ENCODE measurements at regions not wholly inside any gene's neighbourhood (a gene's known extent, or its start where the extent isn't known, plus 50 kb on each side); places are given as distances from the start of the nearest gene placed in this dataset.

- Histone ChIP-seq H3K9me3 (replicated peaks in 1 of 2; ENCODE audit: control insufficient read depth in 1 of 2, insufficient read depth in 1 of 2, low read length in 2 of 2) (no peaks in the 10 kb centered on the region), H3K4me1 (ENCODE audit: control insufficient read depth in 1 of 2, insufficient read depth in 2 of 2, low read length in 2 of 2) (no peaks in the 10 kb centered on the region), H3K79me2 (ENCODE audit: insufficient read depth, low read length) (no peaks in the 10 kb centered on the region), H3K27me3 (ENCODE audit: control insufficient read depth in 2 of 2, insufficient read depth in 2 of 2, low read length in 2 of 2) (peaks cover 2 to 7% of the 10 kb centered on the region in 2 donors), H4K20me1 (ENCODE audit: insufficient read depth, low read length) (no peaks in the 10 kb centered on the region), H2AFZ (ENCODE audit: insufficient read depth, low read depth, low read length, poor library complexity, severe bottlenecking) (no peak overlapping the region), H3K4me3 (replicated peaks in 1 of 3; ENCODE audit: low read depth in 2 of 3, low read length in 3 of 3) (no peak overlapping the region), H3K36me3 (replicated peaks in 1 of 2; ENCODE audit: control insufficient read depth in 1 of 2, insufficient read depth in 2 of 2, low read length in 2 of 2) (no peaks in the 10 kb centered on the region), H3K4me2 (replicated peaks; ENCODE audit: extremely low read depth, low read length, poor library complexity, severe bottlenecking) (no peak overlapping the region), H3K9ac (ENCODE audit: insufficient read depth, low read length, poor library complexity, severe bottlenecking) (no peak overlapping the region), H3K27ac (ENCODE audit: low read depth in 1 of 2, low read length in 2 of 2) (no peak overlapping the region)
- intact Hi-C loops (cut with micrococcal nuclease), result no loop called here
- Mint-ChIP-seq H3K4me1 (peaks cover 2% of the 10 kb centered on the region), H3K36me3 (no peaks in the 10 kb centered on the region), H3K4me3 (no peak overlapping the region), H3K27me3 (ENCODE audit: low read depth in 3 of 3) (peaks cover 13 to 27% (median 14%) of the 10 kb centered on the region in 3 donors), H3K9me3 (no peaks in the 10 kb centered on the region), H3K27ac (no peak overlapping the region)
- 100% methylated on average over 1 of the region's 7 CpGs for WGBS (ENCODE audit: insufficient coverage)
- TF ChIP-seq, protein P1, sequence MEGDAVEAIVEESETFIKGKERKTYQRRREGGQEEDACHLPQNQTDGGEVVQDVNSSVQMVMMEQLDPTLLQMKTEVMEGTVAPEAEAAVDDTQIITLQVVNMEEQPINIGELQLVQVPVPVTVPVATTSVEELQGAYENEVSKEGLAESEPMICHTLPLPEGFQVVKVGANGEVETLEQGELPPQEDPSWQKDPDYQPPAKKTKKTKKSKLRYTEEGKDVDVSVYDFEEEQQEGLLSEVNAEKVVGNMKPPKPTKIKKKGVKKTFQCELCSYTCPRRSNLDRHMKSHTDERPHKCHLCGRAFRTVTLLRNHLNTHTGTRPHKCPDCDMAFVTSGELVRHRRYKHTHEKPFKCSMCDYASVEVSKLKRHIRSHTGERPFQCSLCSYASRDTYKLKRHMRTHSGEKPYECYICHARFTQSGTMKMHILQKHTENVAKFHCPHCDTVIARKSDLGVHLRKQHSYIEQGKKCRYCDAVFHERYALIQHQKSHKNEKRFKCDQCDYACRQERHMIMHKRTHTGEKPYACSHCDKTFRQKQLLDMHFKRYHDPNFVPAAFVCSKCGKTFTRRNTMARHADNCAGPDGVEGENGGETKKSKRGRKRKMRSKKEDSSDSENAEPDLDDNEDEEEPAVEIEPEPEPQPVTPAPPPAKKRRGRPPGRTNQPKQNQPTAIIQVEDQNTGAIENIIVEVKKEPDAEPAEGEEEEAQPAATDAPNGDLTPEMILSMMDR (IDR thresholded peaks at IDR 0.05), result no peak
- DNase-seq, result no peak
Measured at GRCh38 chr4:138685316-138685715, 330.3 kb upstream of the NOCT start.

GRCh38 chr4:138680989-138681604, 334.5 kb upstream of the NOCT start:
- no peaks in the 10 kb centered on the region for H3K4me1 ChIP-seq (ENCODE audit: control insufficient read depth in 1 of 2, insufficient read depth in 2 of 2, low read length in 2 of 2)
- H3K36me3 ChIP-seq (replicated peaks in 1 of 2; ENCODE audit: control insufficient read depth in 1 of 2, insufficient read depth in 2 of 2, low read length in 2 of 2), result no peaks in the 10 kb centered on the region
- no peak overlapping the region for H3K9ac ChIP-seq (ENCODE audit: insufficient read depth, low read length, poor library complexity, severe bottlenecking)
- H3K79me2 ChIP-seq (ENCODE audit: insufficient read depth, low read length), result no peaks in the 10 kb centered on the region
- no peaks in the 10 kb centered on the region for H4K20me1 ChIP-seq (ENCODE audit: insufficient read depth, low read length)
- H3K4me3 Mint-ChIP-seq, result no peak overlapping the region
- intact Hi-C loops (cut with micrococcal nuclease), result no loop called here
- H3K27me3 Mint-ChIP-seq (ENCODE audit: low read depth in 3 of 3), result peaks cover 17 to 26% (median 18%) of the 10 kb centered on the region in 3 donors
- DNase-seq, result peak; percentile 44 to 72 (median 58)
- TF ChIP-seq, protein P1 (IDR thresholded peaks at IDR 0.05), result peak; percentile 91
- 0% methylated on average over 1 of the region's 7 CpGs for WGBS (ENCODE audit: insufficient coverage)
- no peaks in the 10 kb centered on the region for H3K9me3 ChIP-seq (replicated peaks in 1 of 2; ENCODE audit: control insufficient read depth in 1 of 2, insufficient read depth in 1 of 2, low read length in 2 of 2)
- no peaks in the 10 kb centered on the region for H3K9me3 Mint-ChIP-seq
- H3K4me2 ChIP-seq (replicated peaks; ENCODE audit: extremely low read depth, low read length, poor library complexity, severe bottlenecking), result no peak overlapping the region
- H3K27ac ChIP-seq (ENCODE audit: low read depth in 1 of 2, low read length in 2 of 2), result no peak overlapping the region
- no peak overlapping the region for H2AFZ ChIP-seq (ENCODE audit: insufficient read depth, low read depth, low read length, poor library complexity, severe bottlenecking)
- peaks cover 2 to 7% of the 10 kb centered on the region in 2 donors for H3K27me3 ChIP-seq (ENCODE audit: control insufficient read depth in 2 of 2, insufficient read depth in 2 of 2, low read length in 2 of 2)
- H3K27ac Mint-ChIP-seq, result no peak overlapping the region
- peaks cover 2% of the 10 kb centered on the region for H3K4me1 Mint-ChIP-seq
- no peak overlapping the region for H3K4me3 ChIP-seq (replicated peaks in 1 of 3; ENCODE audit: low read depth in 2 of 3, low read length in 3 of 3)
- H3K36me3 Mint-ChIP-seq, result no peaks in the 10 kb centered on the region

Measured in CD14-positive monocyte (primary cell).